ENCODE measurements at regions not wholly inside any gene's neighbourhood (a gene's known extent, or its start where the extent isn't known, plus 50 kb on each side); places are given as distances from the start of the nearest gene placed in this dataset.

DNA sequence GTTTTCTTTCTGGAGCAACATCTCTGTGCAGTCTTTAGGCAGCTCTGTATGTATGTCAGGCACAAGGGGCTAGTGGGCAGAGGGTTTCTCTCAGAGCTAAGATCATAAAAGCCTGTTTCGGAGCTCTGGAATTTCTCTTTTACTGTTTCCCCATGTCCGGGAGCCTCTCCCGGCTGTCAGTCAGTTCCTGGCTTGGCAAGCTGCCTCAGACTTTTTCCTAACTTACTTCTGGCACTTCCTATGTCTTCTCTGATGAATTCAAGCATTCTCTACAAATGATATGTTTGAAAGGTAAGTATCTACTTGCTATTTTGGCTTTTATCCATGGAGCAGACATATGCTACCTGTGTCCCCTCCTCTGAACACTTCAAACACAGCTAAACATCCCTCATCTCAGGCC lies 129.3 kb upstream of the PGRMC2 start:
- TF ChIP-seq, protein P1, sequence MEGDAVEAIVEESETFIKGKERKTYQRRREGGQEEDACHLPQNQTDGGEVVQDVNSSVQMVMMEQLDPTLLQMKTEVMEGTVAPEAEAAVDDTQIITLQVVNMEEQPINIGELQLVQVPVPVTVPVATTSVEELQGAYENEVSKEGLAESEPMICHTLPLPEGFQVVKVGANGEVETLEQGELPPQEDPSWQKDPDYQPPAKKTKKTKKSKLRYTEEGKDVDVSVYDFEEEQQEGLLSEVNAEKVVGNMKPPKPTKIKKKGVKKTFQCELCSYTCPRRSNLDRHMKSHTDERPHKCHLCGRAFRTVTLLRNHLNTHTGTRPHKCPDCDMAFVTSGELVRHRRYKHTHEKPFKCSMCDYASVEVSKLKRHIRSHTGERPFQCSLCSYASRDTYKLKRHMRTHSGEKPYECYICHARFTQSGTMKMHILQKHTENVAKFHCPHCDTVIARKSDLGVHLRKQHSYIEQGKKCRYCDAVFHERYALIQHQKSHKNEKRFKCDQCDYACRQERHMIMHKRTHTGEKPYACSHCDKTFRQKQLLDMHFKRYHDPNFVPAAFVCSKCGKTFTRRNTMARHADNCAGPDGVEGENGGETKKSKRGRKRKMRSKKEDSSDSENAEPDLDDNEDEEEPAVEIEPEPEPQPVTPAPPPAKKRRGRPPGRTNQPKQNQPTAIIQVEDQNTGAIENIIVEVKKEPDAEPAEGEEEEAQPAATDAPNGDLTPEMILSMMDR (IDR thresholded peaks at IDR 0.05; ENCODE audit: poor library complexity): no peak
- TF ChIP-seq EZH2phosphoT487 (IDR thresholded peaks at IDR 0.05; ENCODE audit: low read depth, severe bottlenecking, unreplicated experiment) (no peak), EZH2 (IDR thresholded peaks at IDR 0.05; ENCODE audit: borderline replicate concordance) (no peak)

Data from hepatocyte (in vitro differentiated cells).